Hepatocyte (in vitro differentiated cells): ENCODE measurements at regions not wholly inside any gene's neighbourhood (a gene's known extent, or its start where the extent isn't known, plus 50 kb on each side); places are given as distances from the start of the nearest gene placed in this dataset.

Experiments
- CTCF ChIP-seq: fragments of 200-600 bp; sonication (generic); IDR thresholded peaks from 2 replicates; pipeline ENCODE4 v1.5.1; 2016; ENCODE audit warnings: antibody characterized with exemption, mild to moderate bottlenecking; ENCODE audit not compliant: poor library complexity
- EZH2phosphoT487 ChIP-seq: fragments of 200-600 bp; sonication (generic); IDR thresholded peaks from one replicate; pipeline ENCODE4 v1.6.1; 2018; ENCODE audit warnings: antibody characterized with exemption, mild to moderate bottlenecking, low read depth, moderate library complexity; ENCODE audit not compliant: unreplicated experiment, severe bottlenecking

DNA sequence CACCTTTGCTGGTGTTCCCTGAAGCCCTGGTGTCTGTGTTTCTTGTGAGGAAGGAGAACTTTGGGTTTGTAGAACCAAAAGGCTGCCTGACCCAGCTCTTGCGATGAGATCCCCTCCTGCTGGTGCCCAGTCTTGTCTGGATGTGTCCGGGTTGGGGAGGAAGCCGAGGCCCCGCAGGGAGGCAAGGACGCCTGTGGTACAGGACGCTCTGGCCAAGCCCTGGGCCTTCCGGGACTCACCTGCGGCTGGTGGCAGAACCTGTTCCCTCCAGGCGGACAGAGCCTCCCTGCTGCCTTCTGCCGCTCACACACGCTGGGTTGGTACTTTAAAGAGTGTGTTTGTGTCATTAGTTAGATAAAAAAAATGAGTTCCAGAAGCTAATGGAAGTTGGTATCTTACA, 616.2 kb downstream of the GALR1 start:
- no peak for TF ChIP-seq CTCF
- no peak for TF ChIP-seq EZH2phosphoT487
